ENCODE measurements at regions not wholly inside any gene's neighbourhood (a gene's known extent, or its start where the extent isn't known, plus 50 kb on each side); places are given as distances from the start of the nearest gene placed in this dataset.

DNA sequence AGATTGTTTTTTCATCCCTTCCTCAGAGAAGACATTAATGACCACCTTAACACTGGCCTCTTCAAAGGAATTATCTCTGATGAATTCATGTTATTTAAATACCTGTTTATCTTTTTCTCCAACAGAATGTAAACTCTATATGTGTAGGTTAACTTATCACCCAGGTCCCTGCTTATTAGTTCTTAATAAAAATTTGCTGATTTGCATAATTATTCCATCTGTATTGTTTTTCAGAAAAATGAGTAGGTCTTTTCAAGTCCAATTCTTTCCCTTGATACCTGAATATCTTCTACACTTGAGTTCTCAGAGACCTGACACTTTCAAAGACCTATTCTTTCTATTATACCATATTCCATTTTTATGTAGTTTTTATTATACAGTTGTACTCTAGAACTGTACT is 886.7 kb upstream of the TMPRSS15 start:
- Histone ChIP-seq H3K4me3 (no peak overlapping the region), H3K4me2 (ENCODE audit: insufficient read depth, low read length) (no peak overlapping the region), H4K20me1 (replicated peaks; ENCODE audit: control insufficient read depth, insufficient read depth, low read length) (no peaks in the 10 kb centered on the region), H3K9me3 (replicated peaks; ENCODE audit: control insufficient read depth, insufficient read depth, low read depth, low read length) (no peaks in the 10 kb centered on the region), H3K36me3 (ENCODE audit: control insufficient read depth, insufficient read depth, low read length) (no peaks in the 10 kb centered on the region), H3K27me3 (ENCODE audit: control insufficient read depth in 2 of 2, insufficient read depth in 2 of 2, low read length in 2 of 2) (no peaks in the 10 kb centered on the region), H3K9me1 (ENCODE audit: control insufficient read depth, insufficient read depth, low read length) (no peaks in the 10 kb centered on the region), H3K27ac (ENCODE audit: extremely low read depth, low read depth, low read length) (no peak overlapping the region), H3K4me1 (replicated peaks in 1 of 2; ENCODE audit: control insufficient read depth in 2 of 2, insufficient read depth in 2 of 2, low read length in 2 of 2) (no peaks in the 10 kb centered on the region), H3K9ac (ENCODE audit: insufficient read depth in 1 of 2, low read depth in 2 of 2, low read length in 2 of 2) (no peak overlapping the region), H2AFZ (ENCODE audit: low read depth, low read length) (no peak overlapping the region), H3K79me2 (ENCODE audit: control insufficient read depth, insufficient read depth, low read length) (no peaks in the 10 kb centered on the region)
- BruUV-seq (replicated peaks), result no TSS peak
- POLR2A ChIA-PET, result no interaction called here
- no peak for ATAC-seq
- FAIRE-seq, result no peak
- DNase-seq (ENCODE audit: extremely low read depth in 1 of 4, low spot score in 3 of 4), result no peak
- CTCF ChIA-PET (ENCODE audit: low intra/inter-chr PET ratio), result no interaction called here
- intact Hi-C loops (cut with micrococcal nuclease) (no loop called here), in situ Hi-C loops (cut with MboI) (no loop called here)
- TF ChIP-seq SRF (CRISPR knock-in tag; IDR thresholded peaks at IDR 0.05) (no peak), DPF2 (IDR thresholded peaks at IDR 0.05) (no peak), ZNF583 (CRISPR knock-in tag; IDR thresholded peaks at IDR 0.05) (no peak), MAFG (tag; conservative IDR thresholded peaks at IDR 0.05) (peak; percentile 37; the same call in 1 of the 2 replicates), ZNF316 (IDR thresholded peaks at IDR 0.05) (peak; percentile 61), MAFF (IDR thresholded peaks at IDR 0.05; ENCODE audit: low read length) (peak; percentile 21; the same call in 1 of the 2 replicates), HNRNPUL1 (IDR thresholded peaks at IDR 0.05; ENCODE audit: low read length) (no peak), KLF10 (CRISPR knock-in tag; IDR thresholded peaks at IDR 0.05) (no peak), ZNF408 (CRISPR knock-in tag; IDR thresholded peaks at IDR 0.05; ENCODE audit: low read depth) (no peak), C11orf30 (IDR thresholded peaks at IDR 0.05; ENCODE audit: low read depth) (peak; percentile 52)
- TF ChIP-seq, protein P1, sequence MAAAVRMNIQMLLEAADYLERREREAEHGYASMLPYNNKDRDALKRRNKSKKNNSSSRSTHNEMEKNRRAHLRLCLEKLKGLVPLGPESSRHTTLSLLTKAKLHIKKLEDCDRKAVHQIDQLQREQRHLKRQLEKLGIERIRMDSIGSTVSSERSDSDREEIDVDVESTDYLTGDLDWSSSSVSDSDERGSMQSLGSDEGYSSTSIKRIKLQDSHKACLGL (CRISPR knock-in tag; IDR thresholded peaks at IDR 0.05; ENCODE audit: borderline replicate concordance, poor library complexity, severe bottlenecking), result no peak

All from K562 (cell line).